GM18868 (cell line): ENCODE measurements at regions not wholly inside any gene's neighbourhood (a gene's known extent, or its start where the extent isn't known, plus 50 kb on each side); places are given as distances from the start of the nearest gene placed in this dataset.
"Not testable (repeated sequence)": the region's sequence is repeated elsewhere in the genome, so short reads cannot be mapped to it uniquely, and the experiment has no call there.

ENCODE experiments used
- ATAC-seq: cut with Tn5 transposase; IDR thresholded peaks from one replicate; pipeline ENCODE4 v1.9.1; 2021; ENCODE audit warnings: mild to moderate bottlenecking, moderate library complexity; ENCODE audit not compliant: unreplicated experiment

DNA sequence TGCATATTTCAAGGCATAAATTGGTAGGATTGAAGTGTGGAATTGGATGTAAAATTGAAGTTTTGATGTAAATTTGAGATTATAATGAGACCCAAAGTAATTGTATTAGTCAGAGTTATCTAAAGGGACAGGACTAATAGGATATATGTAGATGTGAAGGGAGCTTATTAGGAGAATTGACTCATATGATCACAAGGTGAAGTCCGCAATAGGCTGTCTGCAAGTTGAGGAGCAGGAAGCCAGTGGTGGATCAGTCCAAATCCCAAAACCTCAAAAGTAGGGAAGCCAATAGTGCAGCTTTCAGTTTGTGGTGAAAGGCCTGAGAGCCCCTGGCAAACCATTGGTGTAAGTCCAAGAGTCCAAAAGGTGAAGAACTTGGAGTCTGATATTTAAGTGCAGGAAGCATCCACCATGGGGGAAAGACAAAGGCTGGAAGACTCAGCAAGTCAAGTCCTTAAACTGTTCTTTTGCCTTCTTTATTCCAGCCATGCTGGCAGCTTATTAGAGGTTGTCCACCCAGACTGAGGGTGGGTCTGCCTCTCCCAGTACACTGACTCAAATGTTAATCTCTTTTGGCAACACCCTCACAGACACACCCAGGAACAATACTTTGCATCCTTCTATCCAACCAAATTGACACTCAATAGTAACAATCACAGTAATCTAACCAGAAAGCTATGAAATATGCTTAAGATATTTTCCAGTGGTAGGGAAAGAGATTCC, 442.6 kb upstream of the PTCHD4 start:
- ATAC-seq: no peak

DNA sequence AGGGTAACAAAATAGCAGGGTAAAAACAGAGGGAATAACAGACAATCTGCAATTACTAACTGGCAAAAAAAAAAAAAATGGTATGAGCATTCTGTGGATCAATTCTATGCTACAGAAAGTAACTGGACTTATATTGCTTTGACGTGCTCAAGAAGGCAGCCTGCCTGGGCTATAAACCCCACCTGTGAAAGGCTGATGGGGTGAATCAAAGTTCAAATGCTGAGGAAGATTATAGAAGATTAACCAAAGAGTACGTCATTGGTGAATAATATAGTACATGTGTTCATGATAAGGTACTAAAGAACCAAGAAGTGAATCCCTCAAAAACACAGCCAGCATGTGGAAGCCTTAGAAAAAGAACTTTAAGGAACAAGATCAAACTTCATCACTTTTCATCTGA, 441.9 kb upstream of the PTCHD4 start:
- ATAC-seq: no peak

DNA sequence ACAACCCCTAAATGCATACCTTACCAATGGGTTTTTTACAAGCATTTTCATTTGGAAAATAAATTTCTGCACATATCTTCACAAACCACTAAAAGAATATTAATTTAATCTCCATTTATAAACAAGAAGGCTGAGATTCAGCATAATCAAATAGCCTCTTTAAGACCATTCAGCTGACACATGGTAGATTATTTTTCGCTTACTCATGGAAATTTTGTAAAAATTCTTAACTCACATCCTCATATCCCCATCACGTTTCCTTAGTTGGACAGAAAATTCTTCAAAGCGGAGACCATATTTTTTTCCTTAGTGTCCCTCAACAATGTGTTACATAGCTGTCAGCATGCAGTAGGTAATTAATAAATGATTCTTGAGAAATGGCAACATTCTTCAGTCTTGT, 439.6 kb upstream of the PTCHD4 start:
- ATAC-seq: no peak

GRCh38 chr6:48542191-48542590, 431.2 kb upstream of the PTCHD4 start:
- no peak for ATAC-seq

- ATAC-seq: no peak
These were observed 430.7 kb upstream of the PTCHD4 start for GRCh38 chr6:48541649-48542048.

DNA sequence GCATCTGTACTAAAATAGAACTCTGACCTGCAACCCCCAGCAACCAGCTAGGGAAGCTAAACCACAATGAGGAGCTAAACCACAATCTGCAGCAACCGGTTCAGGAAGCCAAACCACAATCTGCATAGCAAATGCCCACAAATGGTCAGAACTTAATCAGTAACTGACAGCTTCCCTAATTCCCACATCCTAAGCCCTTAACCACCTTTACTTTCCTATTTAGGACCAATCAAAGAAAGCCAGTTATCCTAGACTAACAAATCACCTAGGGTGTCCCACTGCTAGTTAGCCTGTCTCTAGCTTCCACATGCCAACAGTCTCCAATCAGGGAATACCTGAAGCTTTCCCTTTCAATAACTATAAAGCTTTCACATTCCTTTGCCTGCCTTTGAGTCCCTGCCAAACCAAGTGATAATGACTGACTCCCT, 424.6 kb upstream of the PTCHD4 start:
- ATAC-seq: no peak

GRCh38 chr6:48530978-48531377, 420.0 kb upstream of the PTCHD4 start:
- not testable (repeated sequence) for ATAC-seq

DNA sequence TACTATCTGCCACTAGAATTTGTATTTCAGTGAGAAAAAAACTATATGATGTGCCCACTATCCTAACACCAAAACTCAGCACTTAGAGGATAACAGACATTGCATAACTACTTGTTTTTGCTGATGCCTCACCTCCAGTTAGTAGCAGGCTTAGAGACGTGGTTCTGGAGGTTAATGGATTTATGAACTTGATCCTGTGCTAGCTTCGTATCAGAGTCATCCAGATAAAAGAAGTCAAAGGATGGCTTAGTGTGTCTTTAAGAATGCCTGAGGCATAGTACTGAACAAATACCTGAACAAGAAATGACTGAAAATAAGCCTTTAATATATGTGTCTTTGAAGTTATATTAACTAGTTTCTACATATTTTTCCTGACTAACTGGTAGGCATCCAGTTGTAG, 414.9 kb upstream of the PTCHD4 start:
- no peak for ATAC-seq

GRCh38 chr6:48520951-48521350, 410.0 kb upstream of the PTCHD4 start:
- no peak for ATAC-seq

DNA sequence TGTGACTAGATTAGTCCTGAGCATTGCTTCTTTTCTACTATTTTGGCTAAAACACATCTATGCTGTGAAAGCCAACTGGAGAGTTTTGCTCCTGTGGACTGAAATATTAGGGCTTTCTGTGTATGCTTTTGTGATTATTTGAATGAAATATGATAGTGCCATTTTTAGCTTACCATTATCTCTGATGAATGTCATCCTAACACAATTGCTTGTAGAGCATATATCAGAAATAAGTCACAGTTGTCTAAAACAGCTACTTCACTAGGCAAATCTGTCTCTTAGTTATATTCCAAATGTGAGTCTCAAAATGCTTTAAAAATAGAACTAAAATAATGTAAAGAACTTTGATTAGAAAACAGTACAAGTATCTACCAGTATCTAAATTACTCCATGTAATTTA, 401.4 kb upstream of the PTCHD4 start:
- ATAC-seq: no peak

DNA sequence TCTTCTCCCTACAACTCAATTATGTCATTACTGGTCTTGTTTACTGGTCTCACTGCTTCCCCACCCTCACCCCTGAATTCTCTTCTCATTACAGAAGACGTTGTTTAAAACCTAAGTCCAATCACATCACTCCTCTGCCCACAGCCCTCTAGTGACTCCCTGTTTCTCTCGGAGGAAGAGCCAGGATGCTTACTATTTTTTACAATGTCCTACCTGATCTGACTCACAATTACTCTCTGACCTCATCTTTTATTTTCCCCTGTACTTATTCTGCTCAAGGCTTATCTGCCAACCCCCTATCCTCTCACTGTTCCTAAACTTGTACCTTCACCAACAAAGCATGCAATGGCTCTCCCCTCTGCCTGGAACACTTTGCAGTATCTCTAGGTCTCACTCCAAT, 400.4 kb upstream of the PTCHD4 start:
- ATAC-seq: no peak

DNA sequence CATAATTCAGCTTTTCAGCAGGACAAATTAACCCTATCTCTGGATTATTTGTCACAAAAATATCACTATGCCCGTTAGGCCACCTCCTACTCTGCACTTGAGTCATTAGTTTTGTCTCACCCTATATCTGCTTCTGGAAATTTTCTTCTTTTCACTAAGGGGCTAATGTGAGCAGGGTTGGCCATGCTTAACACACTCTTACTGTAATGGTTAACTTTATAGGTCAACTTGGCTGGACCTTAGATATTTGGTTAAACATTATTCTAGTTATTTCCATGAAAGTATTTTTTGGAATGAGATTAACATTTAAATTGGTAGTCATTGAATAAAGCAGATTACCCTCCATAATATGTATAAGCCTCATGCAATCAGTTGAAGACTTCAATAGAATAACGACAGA, 394.6 kb upstream of the PTCHD4 start:
- no peak for ATAC-seq

DNA sequence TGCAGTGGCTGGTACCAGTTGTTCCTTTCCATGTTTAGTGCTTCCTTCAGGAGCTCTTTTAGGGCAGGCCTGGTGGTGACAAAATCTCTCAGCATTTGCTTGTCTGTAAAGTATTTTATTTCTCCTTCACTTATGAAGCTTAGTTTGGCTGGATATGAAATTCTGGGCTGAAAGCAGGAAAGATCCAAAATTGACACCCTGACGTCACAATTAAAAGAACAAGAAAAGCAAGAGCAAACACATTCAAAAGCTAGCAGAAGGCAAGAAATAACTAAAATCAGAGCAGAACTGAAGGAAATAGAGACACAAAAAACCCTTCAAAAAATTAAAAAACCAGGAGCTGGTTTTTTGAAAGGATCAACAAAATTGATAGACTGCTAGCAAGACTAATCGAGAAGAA, 382.4 kb upstream of the PTCHD4 start:
- ATAC-seq: not testable (repeated sequence)

DNA sequence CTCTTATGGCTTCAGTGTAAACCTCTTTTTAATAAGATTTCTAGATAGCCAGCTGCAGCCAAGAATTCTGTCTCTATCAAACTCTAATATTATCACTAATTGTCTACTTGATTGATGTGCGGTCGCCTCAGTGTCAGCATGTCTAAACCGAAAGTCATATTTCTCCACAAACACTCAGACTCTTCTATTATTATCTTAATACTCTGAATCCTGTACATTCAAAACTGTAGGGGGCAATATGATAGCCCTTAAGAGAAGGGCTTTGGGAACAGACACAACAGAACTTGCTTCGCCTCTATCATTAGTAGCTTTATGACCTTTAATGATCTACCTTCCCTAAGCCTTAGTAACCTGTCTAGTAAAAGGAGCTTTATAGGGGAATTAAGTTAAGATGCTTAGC, 379.7 kb upstream of the PTCHD4 start:
- ATAC-seq: no peak

DNA sequence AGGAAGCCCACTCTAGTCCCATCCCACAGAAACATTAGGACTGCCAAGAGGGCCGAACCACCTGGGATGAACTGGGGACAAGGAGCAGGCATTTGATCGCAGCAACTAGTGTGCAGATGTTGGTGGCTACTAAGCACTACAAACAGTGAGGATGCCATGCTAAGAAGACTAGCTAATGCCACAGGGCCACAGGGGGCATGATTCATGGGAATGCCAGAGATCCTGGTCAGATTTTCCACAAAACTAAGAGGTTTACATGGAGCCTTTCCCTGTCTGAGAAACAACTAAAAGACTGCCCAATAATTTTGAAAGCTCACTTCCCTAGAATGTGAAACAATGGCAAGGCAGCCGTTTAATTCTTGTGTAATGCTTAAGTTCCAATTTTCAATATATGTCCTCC, 375.9 kb upstream of the PTCHD4 start:
- ATAC-seq: no peak

- no peak for ATAC-seq
These were observed 375.4 kb upstream of the PTCHD4 start for GRCh38 chr6:48486373-48486772.

GRCh38 chr6:48476257-48476656, 365.3 kb upstream of the PTCHD4 start:
- ATAC-seq: no peak

DNA sequence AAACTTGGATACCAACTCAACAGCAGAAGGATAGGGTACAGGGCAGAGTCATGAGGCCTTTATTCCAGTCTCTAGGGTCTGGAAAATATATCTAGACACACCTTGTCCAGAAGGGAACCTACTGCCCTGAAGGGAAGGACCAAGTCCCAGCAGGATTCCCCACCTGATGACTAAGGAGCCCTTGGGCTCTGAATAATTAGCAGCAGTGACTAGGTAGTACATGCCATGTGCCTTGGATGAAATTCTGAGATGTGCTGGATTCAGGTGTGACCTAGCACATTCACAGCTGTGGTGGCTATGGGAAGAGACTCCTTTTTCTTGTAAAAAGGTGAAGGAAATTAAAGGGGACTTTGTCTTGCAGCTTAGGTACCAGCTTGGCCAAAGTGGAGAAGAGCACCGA, 364.3 kb upstream of the PTCHD4 start:
- ATAC-seq: no peak

GRCh38 chr6:48474830-48475229, 363.8 kb upstream of the PTCHD4 start:
- no peak for ATAC-seq

DNA sequence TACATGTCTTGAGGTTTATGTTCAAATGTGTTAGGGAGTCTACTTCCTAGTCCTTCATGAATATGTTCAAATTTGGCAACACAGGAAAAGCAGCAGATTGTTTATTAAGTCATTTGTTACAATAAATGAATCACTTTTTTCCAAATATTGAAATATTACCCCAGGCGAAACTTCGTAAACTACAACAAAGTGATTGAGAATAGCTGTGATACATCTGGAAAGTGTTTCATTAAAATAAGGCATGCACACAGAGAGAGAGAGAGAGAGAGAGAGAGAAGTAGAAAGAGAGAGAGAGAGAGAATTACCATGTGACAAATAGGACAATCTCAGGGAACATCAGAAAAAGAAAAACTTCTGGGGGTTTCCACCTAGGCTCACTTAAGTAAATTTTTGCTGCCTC, 363.1 kb upstream of the PTCHD4 start:
- no peak for ATAC-seq

- no peak for ATAC-seq
These were observed 361.5 kb upstream of the PTCHD4 start for GRCh38 chr6:48472535-48472934.

GRCh38 chr6:48472091-48472490, 361.1 kb upstream of the PTCHD4 start:
- no peak for ATAC-seq

GRCh38 chr6:48471326-48471725, 360.3 kb upstream of the PTCHD4 start:
- no peak for ATAC-seq
